HS-5 (cell line): ENCODE measurements at regions not wholly inside any gene's neighbourhood (a gene's known extent, or its start where the extent isn't known, plus 50 kb on each side); places are given as distances from the start of the nearest gene placed in this dataset.
A peak's percentile ranks its signal among the peaks of the same experiment; 100 is the strongest.
"Not testable (repeated sequence)": the region's sequence is repeated elsewhere in the genome, so short reads cannot be mapped to it uniquely, and the experiment has no call there.

ENCODE experiments used
- DNase-seq: peaks from one replicate; pipeline ENCODE4 v3.0.0-alpha.2; 2012; ENCODE audit warnings: low read depth

DNA sequence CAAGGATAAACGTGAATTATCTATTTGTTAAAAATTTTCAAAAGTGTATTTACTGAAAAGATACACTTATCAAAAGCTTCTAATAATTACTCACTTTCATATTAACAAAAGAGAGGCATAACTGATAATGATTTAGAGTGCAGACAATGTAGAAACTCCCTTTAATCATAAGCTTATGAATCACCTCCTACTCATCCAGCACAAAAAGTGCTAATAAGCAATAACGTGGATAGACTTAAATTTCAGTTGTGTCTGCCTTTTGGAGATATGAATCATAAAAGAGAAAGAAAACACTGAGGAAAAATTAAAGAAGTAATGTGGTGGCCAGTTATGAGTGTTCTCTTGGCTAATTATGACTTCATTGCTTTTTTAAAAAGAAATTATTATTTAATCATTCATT lies 827.6 kb upstream of the B3GALT2 start:
- no peak for DNase-seq

DNA sequence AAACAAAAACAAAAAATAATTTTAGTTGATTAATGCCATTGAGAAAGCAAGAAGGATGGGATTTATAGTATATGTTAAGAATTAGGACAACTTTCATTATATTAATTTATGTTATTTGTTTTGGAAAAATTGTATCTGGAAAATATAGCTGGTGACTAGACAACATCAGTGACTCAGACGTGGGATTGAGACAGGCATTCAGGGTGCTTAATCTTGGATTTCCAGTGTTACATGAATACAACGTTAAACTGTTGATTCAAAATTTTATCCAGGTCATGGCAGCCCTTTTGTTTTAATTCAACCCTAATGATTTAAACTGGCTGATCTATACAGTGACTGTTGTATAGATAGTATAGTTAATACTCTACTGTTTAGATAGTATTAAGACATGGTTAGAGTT lies 827.1 kb upstream of the B3GALT2 start:
- DNase-seq = no peak

DNA sequence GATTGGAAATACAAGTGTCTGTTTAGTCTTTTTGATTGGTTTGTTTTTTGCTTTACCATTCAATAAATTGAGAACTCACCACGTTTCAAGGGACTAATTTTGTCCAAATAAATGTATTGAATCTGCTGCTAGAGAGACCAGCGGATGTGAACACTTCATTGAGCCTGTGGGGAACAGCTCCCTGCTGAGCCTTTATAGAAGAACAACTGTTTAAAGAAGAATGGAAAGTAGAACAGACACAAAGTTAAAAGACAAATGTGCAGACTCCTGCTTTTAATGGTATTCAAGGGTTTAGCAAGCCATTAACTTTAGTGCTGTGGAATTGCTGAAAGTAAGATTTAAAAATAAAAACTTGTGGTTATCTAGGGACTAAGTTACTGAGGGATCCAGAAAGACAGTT lies 817.7 kb upstream of the B3GALT2 start:
- DNase-seq = no peak

DNA sequence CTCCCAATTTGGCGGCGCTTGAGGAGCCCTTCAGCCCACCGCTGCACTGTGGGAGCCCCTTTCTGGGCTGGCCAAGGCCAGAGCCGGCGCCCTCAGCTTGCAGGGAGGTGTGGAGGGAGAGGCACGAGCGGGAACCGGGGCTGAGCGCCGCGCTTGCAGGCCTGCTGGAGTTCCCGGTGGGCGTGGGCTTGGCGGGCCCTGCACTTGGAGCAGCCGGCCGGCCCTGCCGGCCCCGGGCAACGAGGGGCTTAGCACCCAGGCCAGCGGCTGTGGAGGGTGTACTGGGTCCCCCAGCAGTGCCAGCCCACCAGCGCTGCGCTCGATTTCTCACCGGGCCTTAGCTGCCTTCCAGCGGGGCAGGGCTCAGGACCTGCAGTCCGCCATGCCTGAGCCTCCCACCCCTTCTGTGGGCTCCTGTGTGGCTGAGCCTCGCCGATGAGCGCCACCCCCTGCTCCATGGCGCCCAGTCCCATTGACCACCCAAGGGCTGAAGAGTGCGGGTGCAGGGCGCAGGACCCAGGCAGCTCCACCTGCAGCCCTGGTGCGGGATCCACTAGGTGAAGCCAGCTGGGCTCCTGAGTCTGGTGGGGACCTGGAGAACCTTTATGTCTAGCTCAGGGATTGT lies 815.4 kb upstream of the B3GALT2 start:
- not testable (repeated sequence) for DNase-seq

DNA sequence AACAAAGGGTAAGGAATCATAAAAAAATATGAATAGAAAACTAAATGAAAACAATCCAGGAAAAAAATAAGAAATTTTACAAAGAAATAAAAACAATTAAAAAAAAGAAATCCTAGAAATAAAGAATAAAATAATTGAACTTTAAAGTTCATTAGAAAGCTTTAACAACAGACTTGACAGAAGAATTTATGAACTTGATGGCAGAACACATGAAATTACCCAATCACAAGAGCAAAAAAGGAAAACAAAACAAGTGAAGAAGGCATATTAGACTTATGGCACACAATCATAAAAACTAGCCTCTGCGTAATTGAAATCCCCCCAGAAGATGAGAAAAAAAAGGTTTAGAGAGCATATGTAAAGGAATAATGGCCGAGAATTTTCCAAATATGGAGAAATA lies 802.5 kb upstream of the B3GALT2 start:
- DNase-seq = no peak

DNA sequence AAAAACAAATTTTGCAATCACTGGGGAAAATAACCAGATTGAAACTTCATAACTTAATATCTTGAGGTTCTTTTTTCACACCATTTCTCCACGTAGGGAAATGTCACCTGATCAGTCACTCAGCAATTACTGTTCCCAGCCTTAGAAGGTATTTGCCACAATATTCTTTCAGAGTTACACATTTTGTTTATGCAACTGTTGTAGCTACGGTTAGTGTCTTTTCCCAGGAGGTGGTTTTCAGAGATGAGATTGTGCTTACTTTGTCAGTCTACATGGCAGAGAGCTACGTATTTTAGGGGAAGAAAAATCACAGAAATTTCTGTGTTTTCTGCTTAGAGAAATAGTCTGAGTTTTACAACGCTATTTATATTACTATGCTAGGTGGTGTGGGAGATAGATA lies 792.8 kb upstream of the B3GALT2 start:
- DNase-seq = no peak

DNA sequence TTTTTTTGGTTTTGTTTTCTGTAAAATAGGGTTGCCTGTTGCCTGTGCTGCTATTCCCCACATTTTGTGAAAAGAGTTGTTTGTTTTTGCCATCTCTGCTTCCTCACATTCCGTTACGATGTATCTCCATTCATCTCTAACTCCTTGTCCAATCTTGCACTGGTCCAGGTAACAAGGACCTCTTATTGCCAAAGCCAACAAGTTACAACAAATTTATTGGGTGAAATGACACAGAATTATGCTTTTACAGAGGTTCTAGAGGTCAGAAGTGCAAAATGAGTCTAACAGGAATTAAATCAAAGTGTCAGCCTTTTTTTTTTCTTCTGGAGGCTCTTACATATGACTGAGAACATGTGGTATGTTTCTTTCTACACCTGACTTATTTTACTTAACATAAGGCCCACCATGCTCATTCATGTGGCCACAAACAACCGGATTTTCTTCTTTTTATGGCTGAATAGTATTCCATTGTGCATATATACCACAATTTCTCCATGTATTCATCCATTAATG lies 787.9 kb upstream of the B3GALT2 start:
- DNase-seq = no peak

DNA sequence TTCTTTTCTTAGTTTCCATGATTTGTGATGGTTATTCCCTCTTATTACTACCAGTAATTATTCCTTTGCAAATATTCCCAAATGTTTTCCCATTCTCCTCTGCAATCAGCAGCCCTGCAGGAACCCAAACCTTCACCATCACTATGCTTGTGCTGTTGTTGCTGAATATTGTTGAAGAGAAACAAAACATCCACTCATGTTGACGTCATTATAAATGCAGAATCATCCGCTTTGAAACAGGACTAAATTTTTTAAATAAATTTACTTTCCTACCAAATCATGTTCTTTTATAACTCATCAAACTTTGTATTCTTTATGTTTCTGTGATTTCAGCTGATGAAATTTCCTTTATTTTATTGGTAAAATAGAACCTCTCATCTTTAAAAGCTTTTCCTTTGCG lies 787.0 kb upstream of the B3GALT2 start:
- no peak for DNase-seq

DNA sequence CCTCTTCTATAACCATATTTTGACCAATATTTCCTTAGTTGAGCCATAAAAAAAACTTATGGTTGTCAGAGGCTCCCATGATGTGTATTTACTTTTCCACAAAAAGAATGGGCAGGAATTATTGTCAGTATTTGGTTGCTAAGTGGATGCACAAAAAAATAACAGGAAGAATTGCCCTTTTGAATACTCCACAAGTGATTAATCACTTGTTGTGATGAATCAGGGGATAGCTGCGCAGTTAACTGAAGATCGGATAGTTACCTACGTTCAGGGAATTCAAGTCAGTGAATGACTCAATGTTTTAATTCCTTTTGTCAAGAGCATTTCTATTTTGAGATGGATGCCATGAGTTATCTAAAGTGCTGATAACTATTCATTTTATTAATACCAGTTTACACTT lies 785.2 kb upstream of the B3GALT2 start:
- DNase-seq = peak; percentile 54

DNA sequence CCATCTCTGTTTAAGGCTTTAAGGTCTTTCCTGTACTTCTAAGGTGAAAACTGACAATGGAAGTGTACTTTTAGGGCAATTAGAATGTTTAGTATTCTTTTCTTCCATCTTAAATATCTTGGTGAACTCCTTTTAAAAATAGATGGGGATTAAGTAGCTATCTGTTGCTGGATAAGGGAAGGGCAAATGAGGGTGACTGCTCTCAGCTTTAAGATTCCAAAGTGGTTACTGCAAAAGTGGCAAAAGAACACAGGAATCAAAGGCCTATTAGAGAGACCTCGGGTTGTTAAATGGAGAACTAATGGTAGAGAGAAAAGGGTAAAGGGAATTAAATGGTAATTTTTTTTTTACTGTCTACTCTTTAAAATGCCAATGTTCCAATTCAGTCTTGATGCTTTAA lies 774.1 kb upstream of the B3GALT2 start:
- DNase-seq = no peak

DNA sequence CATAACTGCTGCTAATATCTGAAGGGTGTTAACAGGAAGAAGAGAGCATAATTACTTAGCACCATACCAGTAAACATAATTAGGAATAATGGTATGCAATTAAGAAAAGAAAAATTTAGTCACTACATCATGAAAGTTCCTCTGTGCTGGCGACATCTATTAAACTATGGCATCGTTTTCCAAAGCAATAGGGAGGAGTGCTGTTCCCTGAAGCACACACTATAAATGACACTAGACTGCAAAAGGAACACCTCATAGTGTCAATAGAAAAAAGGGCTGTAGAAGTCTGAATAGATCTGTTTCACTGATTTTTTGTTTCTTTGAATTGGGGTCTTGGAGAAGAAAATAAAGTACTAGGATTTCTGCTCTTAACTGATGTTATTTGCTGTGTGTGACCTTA lies 773.6 kb upstream of the B3GALT2 start:
- no peak for DNase-seq

DNA sequence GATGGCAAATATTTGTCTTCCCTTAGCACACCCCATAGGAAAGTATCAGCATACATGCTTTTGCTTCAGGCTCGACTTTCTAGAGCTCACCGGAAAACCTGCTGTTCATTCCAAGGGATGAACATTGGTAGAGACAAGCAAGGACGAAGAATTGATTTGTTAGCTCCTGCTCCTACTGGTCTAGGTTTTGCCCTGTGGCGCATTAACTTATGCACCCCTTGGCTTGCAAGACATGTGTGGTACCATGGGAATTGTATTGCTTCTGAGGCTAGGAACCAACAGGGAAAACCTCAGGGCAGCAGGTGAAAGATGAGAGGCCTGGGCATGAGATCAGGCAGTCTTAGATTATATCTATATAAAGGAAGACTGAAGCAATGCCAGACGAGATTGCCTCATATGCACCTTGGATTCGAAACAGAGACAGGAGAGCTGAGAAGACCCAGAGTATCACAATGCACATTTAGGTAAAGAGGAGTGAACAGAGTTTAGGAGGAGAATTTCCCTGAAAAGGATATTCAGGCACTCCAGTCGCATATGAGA lies 771.2 kb upstream of the B3GALT2 start:
- DNase-seq = no peak

DNA sequence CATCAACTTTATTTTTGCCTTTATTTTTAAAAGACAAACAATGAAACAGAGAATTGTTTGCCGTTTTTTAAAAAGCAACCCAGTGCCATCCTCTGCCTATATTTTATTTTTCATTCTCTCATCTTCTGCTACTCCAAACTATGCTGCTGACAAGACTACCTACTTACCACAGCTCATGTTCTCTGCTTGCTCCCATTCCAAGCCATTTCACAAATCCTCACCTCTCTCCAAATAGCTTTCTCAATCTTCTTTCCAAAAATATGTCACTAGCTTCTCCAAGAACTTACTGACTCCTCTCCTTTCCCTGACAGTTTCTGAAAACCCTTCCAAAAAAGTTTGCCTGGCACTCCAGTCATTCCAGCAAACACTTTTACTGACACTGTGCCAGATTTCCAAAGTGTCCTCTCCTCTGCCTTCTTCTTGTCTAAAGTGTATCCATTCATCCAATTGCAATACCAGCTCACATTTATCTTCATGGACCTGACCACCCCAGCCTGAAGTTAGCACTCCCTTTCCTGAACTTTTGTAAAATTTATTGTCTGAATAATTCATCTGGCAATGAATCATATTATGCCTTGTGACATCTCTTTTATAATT lies 766.5 kb upstream of the B3GALT2 start:
- DNase-seq = no peak

DNA sequence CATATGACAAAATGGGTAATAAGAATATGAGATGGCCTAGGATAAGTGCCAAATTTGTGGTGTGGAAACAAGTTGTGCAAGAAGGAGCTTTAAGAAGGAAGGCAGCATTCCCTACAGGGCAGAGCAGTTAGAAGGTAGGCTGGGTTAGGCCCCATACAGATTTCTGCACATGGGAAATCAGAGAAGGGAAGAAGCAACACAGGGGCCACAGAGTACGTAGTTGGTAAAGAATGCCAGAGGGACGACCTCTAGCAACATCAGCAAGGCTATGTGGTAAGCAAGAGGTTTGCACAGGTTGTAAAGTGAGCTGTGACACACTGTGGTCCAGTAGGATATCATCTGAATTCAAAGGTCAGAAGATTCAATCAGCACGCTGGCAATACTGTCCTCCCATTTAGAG lies 765.6 kb upstream of the B3GALT2 start:
- DNase-seq = no peak

DNA sequence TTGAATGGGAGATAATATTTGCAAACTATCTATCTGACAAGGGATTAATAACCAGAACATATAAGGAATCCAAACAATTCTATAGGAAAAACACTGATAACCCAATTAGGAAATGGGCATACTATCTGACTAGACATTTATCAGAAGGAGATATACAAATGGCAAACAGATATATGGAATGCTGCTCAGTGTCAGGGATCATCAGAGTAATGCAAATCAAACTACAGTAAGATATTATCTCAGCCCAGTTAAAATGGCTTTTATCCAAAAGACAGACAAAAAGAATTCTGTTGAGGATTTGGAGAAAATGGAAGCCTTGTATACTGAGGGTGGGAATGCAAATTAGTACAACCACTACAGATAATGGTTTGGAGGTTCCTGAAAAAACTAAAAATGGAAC lies 758.0 kb upstream of the B3GALT2 start:
- DNase-seq = no peak

DNA sequence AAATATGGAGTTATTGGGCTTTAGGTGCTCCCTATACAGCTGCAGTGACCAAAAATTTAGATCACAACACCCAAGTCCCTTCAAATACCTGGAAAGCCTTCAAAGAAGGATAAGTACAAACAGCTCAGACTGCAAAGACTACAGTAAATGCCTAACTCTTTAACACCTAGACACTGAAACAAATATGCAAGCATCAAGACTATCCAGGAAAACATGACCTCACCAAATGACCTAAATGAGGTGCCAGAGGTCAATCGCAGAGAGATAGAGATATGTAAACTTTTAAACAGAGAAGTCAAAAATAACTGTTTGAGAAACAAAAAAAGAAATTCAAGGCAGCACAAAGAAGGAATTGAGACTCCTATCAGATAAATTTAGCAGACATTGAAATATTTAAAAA lies 753.8 kb upstream of the B3GALT2 start:
- DNase-seq = no peak

DNA sequence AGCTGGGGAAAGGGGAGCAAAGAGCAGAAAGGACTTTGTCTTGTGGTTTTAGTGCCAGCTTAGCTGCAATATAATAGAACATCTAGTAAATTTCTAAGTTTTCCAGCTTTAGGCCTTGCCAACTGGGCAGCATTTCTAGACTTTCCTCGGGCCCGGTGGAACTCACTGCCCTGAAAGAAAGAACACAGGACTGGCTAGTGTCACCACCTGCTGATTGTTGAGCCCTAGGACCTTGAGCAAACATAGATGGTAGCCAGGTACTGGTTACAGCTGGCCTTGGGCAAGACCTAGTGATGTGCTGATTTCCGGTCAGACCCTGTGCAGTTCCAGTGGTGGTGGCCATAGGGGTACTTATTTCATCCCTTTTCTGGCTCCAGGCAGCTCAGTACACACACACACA lies 753.2 kb upstream of the B3GALT2 start:
- DNase-seq = no peak

DNA sequence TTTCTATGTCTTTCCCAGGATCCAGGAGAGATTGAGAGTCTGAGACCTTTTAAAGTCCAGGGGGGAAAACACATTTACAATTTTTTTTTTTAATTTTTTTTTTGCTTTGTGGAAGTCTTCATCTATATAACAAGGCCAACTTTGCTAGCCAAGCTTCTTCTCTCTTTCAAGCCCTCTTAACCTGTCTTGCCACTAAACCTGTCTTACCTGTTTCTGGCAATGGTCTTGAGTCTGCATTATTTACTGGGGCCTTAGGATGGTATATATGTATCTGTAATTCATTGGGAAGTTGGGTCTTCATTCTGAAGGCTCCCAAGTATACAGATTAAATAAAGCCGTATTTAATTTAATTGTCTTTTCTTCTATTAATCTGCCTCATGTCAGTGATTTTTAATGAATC lies 750.9 kb upstream of the B3GALT2 start:
- no peak for DNase-seq

DNA sequence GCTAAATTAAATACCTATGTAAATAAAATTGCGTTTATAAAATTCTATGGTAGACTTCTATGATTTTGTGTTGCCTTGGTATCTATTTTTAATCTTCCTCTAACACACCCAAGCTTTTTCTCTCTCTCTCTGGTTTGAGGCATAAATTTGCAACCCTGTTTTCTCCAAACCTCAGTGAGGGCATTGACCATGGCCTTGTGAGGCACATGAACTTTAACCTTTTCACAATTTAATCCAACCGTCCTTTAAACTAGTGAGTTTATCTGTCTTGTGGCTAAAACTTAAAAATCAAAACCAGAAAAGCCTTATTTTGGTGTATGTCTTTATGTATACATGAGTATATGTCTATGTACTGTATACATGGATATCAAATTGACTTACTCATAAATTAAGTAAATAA lies 746.6 kb upstream of the B3GALT2 start:
- DNase-seq = no peak

DNA sequence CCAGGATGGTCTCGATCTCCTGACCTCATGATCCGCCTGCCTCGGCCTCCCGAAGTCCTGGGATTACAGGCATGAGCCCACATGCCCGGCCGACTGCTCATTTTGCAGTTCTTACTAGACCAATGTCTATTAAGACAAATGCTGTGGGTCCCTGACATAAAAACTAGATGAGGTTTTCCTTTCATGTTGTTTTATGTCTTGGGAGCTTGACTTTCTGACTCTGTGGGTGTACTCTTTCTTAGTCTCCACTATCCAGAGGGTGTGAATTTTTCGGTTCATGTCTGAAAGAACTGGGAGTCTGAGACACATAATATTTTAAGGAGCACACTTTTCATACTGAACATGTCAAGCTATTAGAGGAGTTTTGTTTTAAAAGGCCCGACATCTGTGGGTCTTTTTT lies 744.9 kb upstream of the B3GALT2 start:
- DNase-seq = no peak

DNA sequence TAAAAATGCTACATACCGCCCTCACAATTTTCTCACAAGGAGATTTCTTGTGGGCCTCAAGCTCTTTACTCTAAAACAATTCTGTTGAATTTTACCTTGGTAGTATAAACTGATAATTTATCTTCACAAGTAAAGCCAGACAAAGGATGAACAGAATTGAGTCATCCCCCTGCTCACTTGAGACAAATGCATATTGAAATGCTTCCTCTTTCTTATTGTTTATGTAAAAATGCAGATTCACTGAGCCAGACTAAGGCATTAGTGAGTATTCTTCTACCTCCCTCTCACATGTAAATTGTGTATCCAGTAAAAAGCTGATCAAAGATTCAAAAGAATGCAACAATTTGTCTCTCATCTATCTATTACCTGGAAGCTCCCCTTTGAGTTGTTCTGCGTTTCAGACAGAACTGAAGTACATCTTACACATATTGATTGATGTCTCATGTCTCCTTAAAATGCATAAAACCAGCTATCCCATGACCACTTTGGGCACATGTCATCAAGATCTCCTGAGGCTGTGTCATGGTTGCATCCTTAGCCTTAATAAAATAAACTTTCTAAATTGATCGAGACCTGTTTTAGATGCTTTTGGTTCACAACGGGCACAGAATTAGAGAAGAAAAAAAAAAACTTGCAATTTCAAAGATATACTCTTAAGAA lies 743.1 kb upstream of the B3GALT2 start:
- DNase-seq = no peak

DNA sequence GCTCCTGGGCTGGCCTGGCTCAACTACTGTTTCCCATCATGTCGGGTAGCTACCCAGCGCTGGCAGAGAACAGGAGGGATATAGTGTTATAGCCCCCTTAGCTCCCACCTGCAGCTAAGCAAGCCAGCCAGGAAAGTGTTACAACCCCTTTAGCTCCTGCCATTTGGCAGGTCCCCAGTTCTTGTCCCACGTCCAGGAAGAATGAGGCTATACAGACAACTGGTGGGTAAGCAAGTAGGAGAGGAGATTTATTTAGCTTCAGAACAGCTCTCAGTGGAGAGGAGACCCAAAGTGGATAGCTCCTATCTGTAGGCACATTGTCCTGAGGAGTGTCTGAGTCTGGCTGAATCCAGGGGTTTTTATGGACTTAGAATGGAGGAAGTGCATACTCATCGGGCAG lies 741.1 kb upstream of the B3GALT2 start:
- DNase-seq = no peak

DNA sequence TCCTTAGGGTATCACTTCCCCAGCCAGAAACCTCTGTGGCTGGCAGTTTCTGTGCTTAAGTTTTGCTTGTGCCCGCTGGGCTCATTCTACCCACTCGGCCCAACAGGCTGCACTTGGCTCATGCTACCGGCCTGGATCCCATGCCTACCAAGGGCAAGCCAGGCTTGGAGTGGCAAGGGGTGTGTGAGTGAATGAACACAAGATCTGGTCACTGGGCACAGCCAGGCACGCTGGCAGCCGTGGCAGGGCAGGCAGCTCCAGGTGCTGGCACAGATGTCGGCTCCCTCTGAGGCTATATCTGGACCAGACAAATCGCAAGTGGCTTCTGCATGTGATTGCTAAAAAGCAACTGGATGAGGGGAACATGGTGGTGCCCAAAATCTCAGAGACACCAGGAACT lies 740.5 kb upstream of the B3GALT2 start:
- no peak for DNase-seq
